Endothelial cell of umbilical vein (primary cell): ENCODE measurements at regions not wholly inside any gene's neighbourhood (a gene's known extent, or its start where the extent isn't known, plus 50 kb on each side); places are given as distances from the start of the nearest gene placed in this dataset.

Source experiments
- BruUV-seq: library from RNA; stranded (reverse); fragments of 400-500 nt; replicated peaks from 2 replicates; lab custom pipeline; 2021; lab: Mats Ljungman, UMichigan
- CTCF ChIA-PET: fragments of 300-600, 350-600 bp; sonication (Branson Sonifier 250); formaldehyde crosslinking; loops from one replicate; lab custom pipeline; 2021; ENCODE audit warnings: antibody characterized with exemption, inconsistent platforms; lab: Charles Lee
- POLR2A ChIA-PET: fragments of 300-600, 350-600 bp; sonication (Branson Sonifier 250); formaldehyde crosslinking; loops from one replicate; lab custom pipeline; 2021; ENCODE audit warnings: antibody characterized with exemption, inconsistent platforms; lab: Charles Lee
- DNase-seq: peaks from one replicate; pipeline ENCODE4 v3.0.0-alpha.2; 2011; ENCODE audit warnings: low read depth, low spot score
- FAIRE-seq: peaks from 2 replicates; lab custom pipeline; 2011; peaks lifted over from hg19 to GRCh38; lab: Jason Lieb, UNC
- H2AFZ ChIP-seq: 2 replicates; pipeline ENCODE4 v1.6.0; 2012; ENCODE audit warnings: low read depth, low read length, control low read depth, inconsistent platforms
- H3K27ac ChIP-seq: 2 replicates; pipeline ENCODE4 v1.5.1; 2011; ENCODE audit warnings: low read depth, mild to moderate bottlenecking, control low read depth, low read length, moderate library complexity; ENCODE audit not compliant: insufficient read depth
- H3K27me3 ChIP-seq, 2 experiments: 2 replicates each; pipeline versions ENCODE4 v1.6.0 to v1.6.1; 2011; ENCODE audit warnings: low read length in 2 of 2, mixed read lengths in 1 of 2; ENCODE audit not compliant: control insufficient read depth in 2 of 2, insufficient read depth in 2 of 2
- H3K36me3 ChIP-seq, 2 experiments: 2 replicates in 1 of 2; 3 replicates in 1 of 2; pipeline ENCODE4 v1.5.1; 2011; ENCODE audit warnings: low read length in 2 of 2, mild to moderate bottlenecking in 1 of 2, moderate library complexity in 1 of 2; ENCODE audit not compliant: control insufficient read depth in 2 of 2, insufficient read depth in 2 of 2; ENCODE audit errors: extremely low read depth in 1 of 2
- H3K4me1 ChIP-seq: 3 replicates; pipeline ENCODE4 v1.5.1; 2011; ENCODE audit warnings: mild to moderate bottlenecking, low read length; ENCODE audit not compliant: control insufficient read depth, insufficient read depth; ENCODE audit errors: extremely low read depth
- H3K4me2 ChIP-seq: 2 replicates; pipeline ENCODE4 v1.6.1; 2011; ENCODE audit warnings: low read length, control low read depth, mixed read lengths; ENCODE audit not compliant: insufficient read depth
- H3K4me3 ChIP-seq, 3 experiments: fragments of 200-600 bp in 1 of 3; sonication (generic), shearing (Covaris generic) in 1 of 3; replicated peaks in 1 of 3; 2 replicates each; pipeline ENCODE4 v1.5.1; 2011 to 2016; ENCODE audit warnings: control low read depth in 3 of 3, low read length in 3 of 3, mild to moderate bottlenecking in 2 of 3, inconsistent platforms in 1 of 3, low read depth in 1 of 3, moderate library complexity in 1 of 3; ENCODE audit not compliant: insufficient read depth in 1 of 3
- H3K79me2 ChIP-seq: 2 replicates; pipeline ENCODE4 v1.6.0; 2012; ENCODE audit warnings: low read length, inconsistent platforms; ENCODE audit not compliant: control insufficient read depth, insufficient read depth
- H3K9ac ChIP-seq: replicated peaks from 2 replicates; pipeline ENCODE3; 2011; ENCODE audit warnings: low read length, control low read depth; ENCODE audit not compliant: insufficient read depth; ENCODE audit errors: extremely low read depth
- H3K9me1 ChIP-seq: replicated peaks from 3 replicates; pipeline ENCODE4 v1.6.0; 2011; ENCODE audit warnings: mild to moderate bottlenecking, low read length; ENCODE audit not compliant: control insufficient read depth, insufficient read depth; ENCODE audit errors: extremely low read depth
- H3K9me3 ChIP-seq: replicated peaks from 2 replicates; pipeline ENCODE4 v1.5.1; 2012; ENCODE audit warnings: low read length, inconsistent platforms; ENCODE audit not compliant: control insufficient read depth, insufficient read depth
- H4K20me1 ChIP-seq: replicated peaks from 2 replicates; pipeline ENCODE3; 2011; ENCODE audit warnings: mild to moderate bottlenecking, low read length; ENCODE audit not compliant: control insufficient read depth, insufficient read depth; ENCODE audit errors: extremely low read depth
- CTCF ChIP-seq, 2 donors: IDR thresholded peaks; 1 replicate in 1 of 2; 2 replicates in 1 of 2; pipeline ENCODE4 v1.5.1; 2011; ENCODE audit warnings: low read length in 2 of 2, mild to moderate bottlenecking in 2 of 2, moderate library complexity in 2 of 2, control low read depth in 1 of 2, inconsistent platforms in 1 of 2, low read depth in 1 of 2; ENCODE audit not compliant: insufficient read depth in 1 of 2; ENCODE audit errors: extremely low read depth in 1 of 2
- EZH2 ChIP-seq: IDR thresholded peaks from 2 replicates; pipeline ENCODE4 v1.6.1; 2012; ENCODE audit warnings: borderline replicate concordance, low read depth, mild to moderate bottlenecking, moderate library complexity, low read length, inconsistent platforms; ENCODE audit not compliant: severe bottlenecking
- FOS ChIP-seq: IDR thresholded peaks from 2 replicates; pipeline ENCODE4 v1.6.1; 2011; ENCODE audit warnings: mild to moderate bottlenecking, low read length, moderate library complexity, borderline replicate concordance; ENCODE audit not compliant: insufficient read depth
- GATA2 ChIP-seq: IDR thresholded peaks from 2 replicates; pipeline ENCODE4 v1.7.0; 2011; ENCODE audit warnings: low read depth, mild to moderate bottlenecking, moderate library complexity, mixed read lengths, low read length; ENCODE audit not compliant: insufficient read length, insufficient read depth
- JUN ChIP-seq: IDR thresholded peaks from 2 replicates; pipeline ENCODE4 v1.6.1; 2011; ENCODE audit warnings: borderline replicate concordance, low read depth; ENCODE audit not compliant: insufficient read length, insufficient read depth
- MAX ChIP-seq: IDR thresholded peaks from 2 replicates; pipeline ENCODE4 v1.6.1; 2011; ENCODE audit not compliant: insufficient read depth, insufficient read length
- MYC ChIP-seq: IDR thresholded peaks from one replicate; pipeline ENCODE4 v1.6.1; 2011; ENCODE audit warnings: mild to moderate bottlenecking, low read depth, low read length
- POLR2A ChIP-seq: IDR thresholded peaks from 2 replicates; pipeline ENCODE4 v1.6.1; 2012; ENCODE audit warnings: low read depth, mild to moderate bottlenecking, control low read depth, low read length
- POLR2AphosphoS5 ChIP-seq: IDR thresholded peaks from 2 replicates; pipeline ENCODE4 v1.6.1; 2012; ENCODE audit warnings: low read depth, mild to moderate bottlenecking, control low read depth, low read length, moderate library complexity; ENCODE audit not compliant: insufficient read depth
- dilution Hi-C: fragments of 300-500 bp; cut with MboI; formaldehyde crosslinking; loops from one replicate; pipeline ENCODE4 v1.15.0; 2019; ENCODE audit warnings: low sequenced_read_pairs; ENCODE audit not compliant: extremely low pct_ligation_motif_present
- intact Hi-C: fragments of 100-400 bp; cut with micrococcal nuclease; formaldehyde crosslinking; loops from one replicate; pipeline ENCODE4 v1.10.0; 2022

- Histone ChIP-seq H3K9me1 (no peaks in the 10 kb centered on the region), H3K79me2 (no peaks in the 10 kb centered on the region), H2AFZ (no peak overlapping the region), H3K4me3 (no peak overlapping the region), H4K20me1 (no peaks in the 10 kb centered on the region), H3K27me3 (no peaks in the 10 kb centered on the region), H3K4me1 (no peaks in the 10 kb centered on the region), H3K4me2 (no peak overlapping the region), H3K9me3 (no peaks in the 10 kb centered on the region), H3K9ac (no peak overlapping the region), H3K36me3 (no peaks in the 10 kb centered on the region), H3K27ac (no peak overlapping the region)
- dilution Hi-C loops (no loop called here), intact Hi-C loops (no loop called here)
- CTCF ChIA-PET, result no interaction called here
- FAIRE-seq (no peak), DNase-seq (no peak)
- TF ChIP-seq JUN (no peak), CTCF (IDR thresholded peaks at IDR 0.05; ENCODE audit: extremely low read depth in 1 of 2, insufficient read depth in 1 of 2, low read depth in 1 of 2, low read length in 2 of 2) (no peak), GATA2 (no peak), FOS (no peak), MYC (no peak), POLR2AphosphoS5 (no peak), MAX (no peak), EZH2 (no peak), POLR2A (no peak)
- POLR2A ChIA-PET, result no interaction called here
- no TSS peak for BruUV-seq
Observed at GRCh38 chr5:87735923-87736322, 323.2 kb upstream of the CCNH start.
